ENCODE measurements at regions not wholly inside any gene's neighbourhood (a gene's known extent, or its start where the extent isn't known, plus 50 kb on each side); places are given as distances from the start of the nearest gene placed in this dataset.

DNA sequence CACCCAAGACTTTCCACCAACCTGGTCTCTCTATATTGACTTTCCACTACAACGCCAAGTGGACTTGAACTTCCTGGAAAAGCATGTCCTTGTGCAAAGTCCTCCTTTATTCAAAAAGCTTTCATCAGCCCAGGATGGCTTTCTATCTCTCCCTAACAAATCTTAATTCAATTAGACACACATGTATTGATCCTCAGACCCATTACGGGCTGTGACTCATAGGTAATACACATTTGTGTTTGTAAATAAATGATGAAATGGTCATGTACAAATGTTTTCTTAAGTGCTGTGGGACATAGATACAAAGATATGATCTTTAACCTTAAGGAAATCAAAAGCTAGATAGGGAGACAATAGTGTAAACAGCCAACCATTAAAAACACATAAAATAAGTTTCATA lies 1189.7 kb downstream of the EFNB2 start:
- no peak for TF ChIP-seq POLR2A (IDR thresholded peaks at IDR 0.05)
- TF ChIP-seq, protein P1, sequence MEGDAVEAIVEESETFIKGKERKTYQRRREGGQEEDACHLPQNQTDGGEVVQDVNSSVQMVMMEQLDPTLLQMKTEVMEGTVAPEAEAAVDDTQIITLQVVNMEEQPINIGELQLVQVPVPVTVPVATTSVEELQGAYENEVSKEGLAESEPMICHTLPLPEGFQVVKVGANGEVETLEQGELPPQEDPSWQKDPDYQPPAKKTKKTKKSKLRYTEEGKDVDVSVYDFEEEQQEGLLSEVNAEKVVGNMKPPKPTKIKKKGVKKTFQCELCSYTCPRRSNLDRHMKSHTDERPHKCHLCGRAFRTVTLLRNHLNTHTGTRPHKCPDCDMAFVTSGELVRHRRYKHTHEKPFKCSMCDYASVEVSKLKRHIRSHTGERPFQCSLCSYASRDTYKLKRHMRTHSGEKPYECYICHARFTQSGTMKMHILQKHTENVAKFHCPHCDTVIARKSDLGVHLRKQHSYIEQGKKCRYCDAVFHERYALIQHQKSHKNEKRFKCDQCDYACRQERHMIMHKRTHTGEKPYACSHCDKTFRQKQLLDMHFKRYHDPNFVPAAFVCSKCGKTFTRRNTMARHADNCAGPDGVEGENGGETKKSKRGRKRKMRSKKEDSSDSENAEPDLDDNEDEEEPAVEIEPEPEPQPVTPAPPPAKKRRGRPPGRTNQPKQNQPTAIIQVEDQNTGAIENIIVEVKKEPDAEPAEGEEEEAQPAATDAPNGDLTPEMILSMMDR (IDR thresholded peaks at IDR 0.05) = no peak
- no peak for TF ChIP-seq POLR2AphosphoS5 (IDR thresholded peaks at IDR 0.05; ENCODE audit: insufficient read depth in 1 of 2, low read depth in 1 of 2)

Measured in vagina (tissue), 2 donors.